HG02678 (cell line): ENCODE measurements at regions not wholly inside any gene's neighbourhood (a gene's known extent, or its start where the extent isn't known, plus 50 kb on each side); places are given as distances from the start of the nearest gene placed in this dataset.

Source experiments
- ATAC-seq: cut with Tn5 transposase; IDR thresholded peaks from one replicate; pipeline ENCODE4 v1.9.1; 2021; ENCODE audit warnings: mild to moderate bottlenecking, moderate library complexity; ENCODE audit not compliant: unreplicated experiment

GRCh38 chrX:39853417-39854030 lies 244.2 kb downstream of the BCOR start:
- ATAC-seq = no peak

- peak; percentile 78 for ATAC-seq
Observed at GRCh38 chrX:39854772-39855747, 242.7 kb downstream of the BCOR start.

GRCh38 chrX:39855748-39856129 lies 242.0 kb downstream of the BCOR start:
- peak; percentile 48 for ATAC-seq

- ATAC-seq = no peak
Observed at GRCh38 chrX:39856472-39857121, 241.2 kb downstream of the BCOR start.

GRCh38 chrX:39857780-39858179 lies 240.0 kb downstream of the BCOR start:
- ATAC-seq = no peak

- ATAC-seq = peak; percentile 60
Observed at GRCh38 chrX:39859991-39860861, 237.5 kb downstream of the BCOR start.

- ATAC-seq = no peak
Observed at GRCh38 chrX:39862963-39863362, 234.8 kb downstream of the BCOR start.

GRCh38 chrX:39866229-39866628 lies 231.5 kb downstream of the BCOR start:
- ATAC-seq = no peak

- no peak for ATAC-seq
Observed at GRCh38 chrX:39869846-39870601, 227.7 kb downstream of the BCOR start.

- ATAC-seq = no peak
Observed at GRCh38 chrX:39871648-39872047, 226.1 kb downstream of the BCOR start.

GRCh38 chrX:39873117-39873516 lies 224.6 kb downstream of the BCOR start:
- ATAC-seq = no peak

- peak; percentile 95 for ATAC-seq
Observed at GRCh38 chrX:39874202-39874816, 223.4 kb downstream of the BCOR start.

GRCh38 chrX:39875834-39876628 lies 221.7 kb downstream of the BCOR start:
- no peak for ATAC-seq

- ATAC-seq = no peak
Observed at GRCh38 chrX:39877905-39878304, 219.9 kb downstream of the BCOR start.

GRCh38 chrX:39883666-39884065 lies 214.1 kb downstream of the BCOR start:
- ATAC-seq = no peak

- ATAC-seq = no peak
Observed at GRCh38 chrX:39886282-39886681, 211.5 kb downstream of the BCOR start.

GRCh38 chrX:39888730-39889129 lies 209.0 kb downstream of the BCOR start:
- no peak for ATAC-seq

- ATAC-seq = no peak
Observed at GRCh38 chrX:39889704-39890103, 208.1 kb downstream of the BCOR start.

GRCh38 chrX:39890807-39891206 lies 207.0 kb downstream of the BCOR start:
- ATAC-seq = no peak
